SIG-M5 (cell line): ENCODE measurements at regions not wholly inside any gene's neighbourhood (a gene's known extent, or its start where the extent isn't known, plus 50 kb on each side); places are given as distances from the start of the nearest gene placed in this dataset.
"Not testable (repeated sequence)": the region's sequence is repeated elsewhere in the genome, so short reads cannot be mapped to it uniquely, and the experiment has no call there.

ENCODE experiments used
- DNase-seq: peaks from one replicate; lab custom pipeline; 2025; lab: John Stamatoyannopoulos, UW

- DNase-seq, result not testable (repeated sequence)
These were observed 403.8 kb downstream of the TBC1D32 start for GRCh38 chr6:120930500-120930899.

GRCh38 chr6:120924214-120924613 is 410.1 kb downstream of the TBC1D32 start:
- no peak for DNase-seq

- no peak for DNase-seq
These were observed 416.1 kb downstream of the TBC1D32 start for GRCh38 chr6:120918137-120918536.

GRCh38 chr6:120916844-120917243 is 417.4 kb downstream of the TBC1D32 start:
- DNase-seq, result no peak

- DNase-seq, result no peak
These were observed 420.8 kb downstream of the TBC1D32 start for GRCh38 chr6:120913486-120913885.

- no peak for DNase-seq
These were observed 425.5 kb downstream of the TBC1D32 start for GRCh38 chr6:120908767-120909166.

GRCh38 chr6:120903836-120904235 is 430.4 kb downstream of the TBC1D32 start:
- DNase-seq, result no peak

- DNase-seq, result no peak
These were observed 434.3 kb downstream of the TBC1D32 start for GRCh38 chr6:120899932-120900331.

- DNase-seq, result no peak
These were observed 440.2 kb downstream of the TBC1D32 start for GRCh38 chr6:120894077-120894476.

- DNase-seq, result no peak
These were observed 457.3 kb downstream of the TBC1D32 start for GRCh38 chr6:120876931-120877330.

- no peak for DNase-seq
These were observed 457.9 kb downstream of the TBC1D32 start for GRCh38 chr6:120876424-120876823.

- no peak for DNase-seq
These were observed 458.4 kb downstream of the TBC1D32 start for GRCh38 chr6:120875900-120876299.

GRCh38 chr6:120874422-120874821 is 459.9 kb downstream of the TBC1D32 start:
- no peak for DNase-seq

- DNase-seq, result no peak
These were observed 461.0 kb downstream of the TBC1D32 start for GRCh38 chr6:120873125-120873865.

GRCh38 chr6:120872262-120872578 is 462.1 kb downstream of the TBC1D32 start:
- DNase-seq, result no peak

GRCh38 chr6:120871416-120872261 is 462.6 kb downstream of the TBC1D32 start:
- no peak for DNase-seq

- no peak for DNase-seq
These were observed 464.9 kb downstream of the TBC1D32 start for GRCh38 chr6:120869397-120869796.

GRCh38 chr6:120857422-120857821 is 476.9 kb downstream of the TBC1D32 start:
- no peak for DNase-seq

- no peak for DNase-seq
These were observed 479.7 kb downstream of the TBC1D32 start for GRCh38 chr6:120854583-120854982.

- DNase-seq, result no peak
These were observed 480.8 kb downstream of the TBC1D32 start for GRCh38 chr6:120853489-120853888.

- DNase-seq, result no peak
These were observed 481.9 kb downstream of the TBC1D32 start for GRCh38 chr6:120852293-120852849.

- no peak for DNase-seq
These were observed 508.0 kb downstream of the TBC1D32 start for GRCh38 chr6:120826253-120826652.

GRCh38 chr6:120816794-120817193 is 517.5 kb downstream of the TBC1D32 start:
- no peak for DNase-seq
